NB4 (cell line): ENCODE measurements at regions not wholly inside any gene's neighbourhood (a gene's known extent, or its start where the extent isn't known, plus 50 kb on each side); places are given as distances from the start of the nearest gene placed in this dataset.

Experiments used
- DNase-seq: peaks from one replicate; pipeline ENCODE4 v3.0.0; 2010; ENCODE audit warnings: low read depth
- H3K4me3 ChIP-seq: one replicate; pipeline ENCODE4 v1.5.1; 2011; ENCODE audit warnings: mild to moderate bottlenecking, low read depth, low read length, moderate library complexity
- CTCF ChIP-seq: IDR thresholded peaks from one replicate; pipeline ENCODE4 v1.5.1; 2012; ENCODE audit warnings: low read depth, low read length
- MAX ChIP-seq: IDR thresholded peaks from 2 replicates; pipeline ENCODE4 v1.6.1; 2011; ENCODE audit warnings: low read depth, low read length
- MYC ChIP-seq: IDR thresholded peaks from 2 replicates; pipeline ENCODE4 v1.6.1; 2011; ENCODE audit warnings: low read depth, low read length
- POLR2A ChIP-seq: IDR thresholded peaks from 2 replicates; pipeline ENCODE4 v1.6.1; 2011; ENCODE audit warnings: mild to moderate bottlenecking; ENCODE audit not compliant: insufficient read length; ENCODE audit errors: extremely low read depth

GRCh38 chr14:30223966-30224365 lies 296.3 kb upstream of the PRKD1 start:
- DNase-seq = no peak
- no peak overlapping the region for H3K4me3 ChIP-seq
- no peak for TF ChIP-seq CTCF
- TF ChIP-seq MAX = no peak
- no peak for TF ChIP-seq MYC
- TF ChIP-seq POLR2A = no peak

- no peak overlapping the region for H3K4me3 ChIP-seq
- DNase-seq = no peak
- TF ChIP-seq CTCF (no peak), MAX (no peak), MYC (no peak)
Measured at GRCh38 chr14:30225176-30225575, 297.5 kb upstream of the PRKD1 start.

GRCh38 chr14:30227436-30227835 lies 299.8 kb upstream of the PRKD1 start:
- H3K4me3 ChIP-seq = no peak overlapping the region
- TF ChIP-seq CTCF = no peak
- no peak for TF ChIP-seq MYC
- no peak for TF ChIP-seq POLR2A
- no peak for TF ChIP-seq MAX
- no peak for DNase-seq

- no peak overlapping the region for H3K4me3 ChIP-seq
- DNase-seq = no peak
- no peak for TF ChIP-seq MAX
- no peak for TF ChIP-seq MYC
- no peak for TF ChIP-seq CTCF
- no peak for TF ChIP-seq POLR2A
Measured at GRCh38 chr14:30227876-30228275, 300.2 kb upstream of the PRKD1 start.

- TF ChIP-seq POLR2A (no peak), CTCF (no peak), MYC (no peak), MAX (no peak)
- no peak overlapping the region for H3K4me3 ChIP-seq
- no peak for DNase-seq
Measured at GRCh38 chr14:30230719-30231118, 303.1 kb upstream of the PRKD1 start.

GRCh38 chr14:30234966-30235365 lies 307.3 kb upstream of the PRKD1 start:
- no peak overlapping the region for H3K4me3 ChIP-seq
- TF ChIP-seq MAX = no peak
- DNase-seq = no peak
